SK-N-SH treated with all-trans-retinoic acid at 6 μM for 48 hours (cell line): ENCODE measurements at regions not wholly inside any gene's neighbourhood (a gene's known extent, or its start where the extent isn't known, plus 50 kb on each side); places are given as distances from the start of the nearest gene placed in this dataset.

ENCODE experiments used
- ARNTL ChIP-seq: fragments of 450-650 bp; formaldehyde crosslinking; IDR thresholded peaks from 2 replicates; pipeline ENCODE4 v1.5.0; 2020; ENCODE audit warnings: low read depth, mild to moderate bottlenecking, moderate library complexity, borderline replicate concordance
- ESRRG ChIP-seq: fragments of 250-450 bp; sonication (Bioruptor Pico); IDR thresholded peaks from 2 replicates; pipeline ENCODE4 v1.6.1; 2021; ENCODE audit warnings: mild to moderate bottlenecking
- ZNF70 ChIP-seq: fragments of 450-650 bp; formaldehyde crosslinking; IDR thresholded peaks from 2 replicates; pipeline ENCODE4 v1.5.0; 2020; ENCODE audit warnings: mild to moderate bottlenecking, moderate library complexity

DNA sequence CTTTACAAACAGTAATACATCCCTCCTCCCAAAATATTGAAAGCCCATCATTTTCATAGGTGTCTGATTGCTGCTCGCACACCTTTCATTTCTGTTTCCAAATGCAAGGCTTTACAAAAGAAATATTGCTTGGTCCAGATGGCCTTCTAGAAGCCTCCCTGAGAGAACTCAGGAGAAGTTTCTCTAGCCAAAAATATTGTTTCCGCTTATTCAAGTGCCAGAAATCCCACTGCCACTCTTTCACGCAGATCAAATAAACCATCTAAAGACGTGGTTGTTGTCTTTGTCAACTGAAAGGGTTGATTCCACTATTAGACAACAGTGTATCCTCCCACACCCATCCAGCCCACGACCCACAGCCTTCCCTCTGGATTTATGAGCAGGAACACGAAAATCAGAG lies 96.2 kb downstream of the ZIC5 start:
- no peak for TF ChIP-seq ZNF70 (CRISPR knock-in tag)
- TF ChIP-seq ESRRG (CRISPR knock-in tag), result no peak
- no peak for TF ChIP-seq ARNTL (CRISPR knock-in tag)
